Astrocyte (in vitro differentiated cells and primary cell): ENCODE measurements at regions not wholly inside any gene's neighbourhood (a gene's known extent, or its start where the extent isn't known, plus 50 kb on each side); places are given as distances from the start of the nearest gene placed in this dataset.

Experiments used
- DNase-seq: peaks from one replicate; pipeline ENCODE4 v3.0.0-alpha.2; 2010; ENCODE audit warnings: low read depth
- FAIRE-seq: peaks from 2 replicates; lab custom pipeline; 2011; peaks lifted over from hg19 to GRCh38; lab: Jason Lieb, UNC
- H2AFZ ChIP-seq: 2 replicates; pipeline ENCODE4 v1.6.0; 2012; ENCODE audit warnings: low read depth, low read length, inconsistent platforms
- H3K27ac ChIP-seq: 2 replicates; pipeline ENCODE4 v1.5.1; 2011; ENCODE audit warnings: low read depth, low read length, inconsistent platforms
- H3K27me3 ChIP-seq: 2 replicates; pipeline ENCODE4 v1.6.0; 2011; ENCODE audit warnings: low read length, inconsistent platforms; ENCODE audit not compliant: insufficient read depth
- H3K36me3 ChIP-seq: 2 replicates; pipeline ENCODE4 v1.5.1; 2011; ENCODE audit warnings: low read length, inconsistent platforms; ENCODE audit not compliant: insufficient read depth
- H3K4me1 ChIP-seq: 2 replicates; pipeline ENCODE4 v1.5.1; 2011; ENCODE audit warnings: low read length, inconsistent platforms; ENCODE audit not compliant: insufficient read depth
- H3K4me2 ChIP-seq: 2 replicates; pipeline ENCODE4 v1.6.0; 2012; ENCODE audit warnings: low read length, inconsistent platforms
- H3K4me3 ChIP-seq: 2 replicates; pipeline ENCODE4 v1.5.1; 2011; ENCODE audit warnings: low read depth, mild to moderate bottlenecking, low read length, inconsistent platforms; ENCODE audit not compliant: insufficient read depth
- H3K79me2 ChIP-seq: 2 replicates; pipeline ENCODE4 v1.6.0; 2012; ENCODE audit warnings: mild to moderate bottlenecking, low read length, inconsistent platforms; ENCODE audit not compliant: insufficient read depth
- H3K9ac ChIP-seq: 2 replicates; pipeline ENCODE4 v1.6.0; 2012; ENCODE audit warnings: mild to moderate bottlenecking, low read length, inconsistent platforms
- H3K9me3 ChIP-seq: 2 replicates; pipeline ENCODE4 v1.5.1; 2012; ENCODE audit warnings: low read depth, mild to moderate bottlenecking, low read length, inconsistent platforms; ENCODE audit not compliant: insufficient read depth
- H4K20me1 ChIP-seq: 2 replicates; pipeline ENCODE4 v1.6.0; 2012; ENCODE audit warnings: low read length, inconsistent platforms; ENCODE audit not compliant: insufficient read depth
- H3K27ac Mint-ChIP-seq: one replicate; pipeline ENCODE4 v1.8.0; 2021; ENCODE audit warnings: mild to moderate bottlenecking, mixed read lengths; ENCODE audit not compliant: unreplicated experiment
- H3K27me3 Mint-ChIP-seq: one replicate; pipeline ENCODE4 v1.8.0; 2021; ENCODE audit warnings: low read depth, mixed read lengths; ENCODE audit not compliant: unreplicated experiment
- H3K36me3 Mint-ChIP-seq: one replicate; pipeline ENCODE4 v1.8.0; 2021; ENCODE audit warnings: low read depth, mixed read lengths; ENCODE audit not compliant: unreplicated experiment
- H3K4me1 Mint-ChIP-seq: one replicate; pipeline ENCODE4 v1.8.0; 2021; ENCODE audit warnings: low read depth, mixed read lengths; ENCODE audit not compliant: unreplicated experiment
- H3K4me3 Mint-ChIP-seq: one replicate; pipeline ENCODE4 v1.8.0; 2021; ENCODE audit warnings: mild to moderate bottlenecking, moderate library complexity, mixed read lengths; ENCODE audit not compliant: unreplicated experiment
- H3K9me3 Mint-ChIP-seq: one replicate; pipeline ENCODE4 v1.8.0; 2021; ENCODE audit warnings: mild to moderate bottlenecking, mixed read lengths; ENCODE audit not compliant: unreplicated experiment
- EZH2 ChIP-seq: IDR thresholded peaks from 2 replicates; pipeline ENCODE4 v1.6.1; 2012; ENCODE audit warnings: mild to moderate bottlenecking, low read length, inconsistent platforms; ENCODE audit not compliant: insufficient read depth
- TF ChIP-seq, protein P1 (sequence below): IDR thresholded peaks from 2 replicates; pipeline ENCODE4 v1.5.1; 2011; ENCODE audit warnings: low read depth, mild to moderate bottlenecking, inconsistent platforms, low read length, moderate library complexity; ENCODE audit not compliant: insufficient read depth

DNA sequence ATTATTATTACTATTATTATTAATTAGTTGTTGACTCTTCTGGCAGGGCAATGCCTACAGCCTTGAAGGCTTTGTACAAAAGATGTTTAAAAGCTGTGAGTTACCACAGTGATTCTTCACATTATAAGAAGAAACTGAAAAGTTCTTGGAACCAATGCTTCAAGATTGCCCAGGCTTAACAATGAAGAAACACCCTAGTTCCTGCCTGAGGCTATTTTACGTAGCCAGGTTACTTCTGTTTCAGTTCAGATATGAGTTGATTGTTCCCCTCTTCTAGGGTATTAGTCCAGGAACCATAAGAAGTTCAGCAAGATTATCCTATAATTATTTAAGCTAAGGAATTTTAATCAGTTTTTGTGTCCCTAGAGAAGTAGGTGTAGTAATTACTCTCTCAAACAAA is 154.6 kb upstream of the CDH12 start:
- H3K4me1 Mint-ChIP-seq, result no peaks in the 10 kb centered on the region
- Histone ChIP-seq H3K9ac (no peak overlapping the region), H3K9me3 (no peaks in the 10 kb centered on the region), H3K4me1 (no peaks in the 10 kb centered on the region), H2AFZ (no peak overlapping the region), H3K4me3 (no peak overlapping the region), H3K27me3 (no peaks in the 10 kb centered on the region), H4K20me1 (no peaks in the 10 kb centered on the region), H3K27ac (no peak overlapping the region), H3K4me2 (no peak overlapping the region), H3K36me3 (no peaks in the 10 kb centered on the region), H3K79me2 (no peaks in the 10 kb centered on the region)
- TF ChIP-seq, protein P1, sequence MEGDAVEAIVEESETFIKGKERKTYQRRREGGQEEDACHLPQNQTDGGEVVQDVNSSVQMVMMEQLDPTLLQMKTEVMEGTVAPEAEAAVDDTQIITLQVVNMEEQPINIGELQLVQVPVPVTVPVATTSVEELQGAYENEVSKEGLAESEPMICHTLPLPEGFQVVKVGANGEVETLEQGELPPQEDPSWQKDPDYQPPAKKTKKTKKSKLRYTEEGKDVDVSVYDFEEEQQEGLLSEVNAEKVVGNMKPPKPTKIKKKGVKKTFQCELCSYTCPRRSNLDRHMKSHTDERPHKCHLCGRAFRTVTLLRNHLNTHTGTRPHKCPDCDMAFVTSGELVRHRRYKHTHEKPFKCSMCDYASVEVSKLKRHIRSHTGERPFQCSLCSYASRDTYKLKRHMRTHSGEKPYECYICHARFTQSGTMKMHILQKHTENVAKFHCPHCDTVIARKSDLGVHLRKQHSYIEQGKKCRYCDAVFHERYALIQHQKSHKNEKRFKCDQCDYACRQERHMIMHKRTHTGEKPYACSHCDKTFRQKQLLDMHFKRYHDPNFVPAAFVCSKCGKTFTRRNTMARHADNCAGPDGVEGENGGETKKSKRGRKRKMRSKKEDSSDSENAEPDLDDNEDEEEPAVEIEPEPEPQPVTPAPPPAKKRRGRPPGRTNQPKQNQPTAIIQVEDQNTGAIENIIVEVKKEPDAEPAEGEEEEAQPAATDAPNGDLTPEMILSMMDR, result no peak
- no peak for TF ChIP-seq EZH2
- H3K27me3 Mint-ChIP-seq, result no peaks in the 10 kb centered on the region
- no peaks in the 10 kb centered on the region for H3K9me3 Mint-ChIP-seq
- no peak for FAIRE-seq
- H3K4me3 Mint-ChIP-seq, result no peak overlapping the region
- no peak for DNase-seq
- no peak overlapping the region for H3K27ac Mint-ChIP-seq
- no peaks in the 10 kb centered on the region for H3K36me3 Mint-ChIP-seq

DNA sequence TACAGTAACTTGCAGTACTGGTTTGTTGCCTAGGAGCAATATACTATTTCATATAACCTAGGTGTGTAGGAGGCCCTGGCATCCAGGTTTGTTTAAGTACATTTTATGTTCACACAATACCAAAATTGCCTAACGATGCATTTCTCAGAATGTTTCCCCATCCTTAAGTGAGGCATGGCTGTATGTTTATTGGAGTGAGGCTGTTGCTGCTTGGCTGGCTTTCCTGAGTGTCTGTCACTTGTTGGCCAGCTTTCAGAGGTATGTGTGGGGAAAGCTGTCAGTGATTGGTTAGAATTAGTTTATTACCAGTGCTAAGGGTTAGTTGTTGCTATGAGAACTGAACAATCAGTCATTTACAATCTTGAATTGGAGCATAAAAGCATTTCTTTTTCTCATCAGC is 154.1 kb upstream of the CDH12 start:
- TF ChIP-seq, protein P1, result no peak
- no peak for TF ChIP-seq EZH2
- H3K4me1 Mint-ChIP-seq, result no peaks in the 10 kb centered on the region
- Histone ChIP-seq H3K4me3 (no peak overlapping the region), H3K9ac (no peak overlapping the region), H4K20me1 (no peaks in the 10 kb centered on the region), H3K36me3 (no peaks in the 10 kb centered on the region), H3K4me1 (no peaks in the 10 kb centered on the region), H3K27ac (no peak overlapping the region), H3K4me2 (no peak overlapping the region), H3K79me2 (no peaks in the 10 kb centered on the region), H2AFZ (no peak overlapping the region), H3K9me3 (no peaks in the 10 kb centered on the region), H3K27me3 (no peaks in the 10 kb centered on the region)
- no peaks in the 10 kb centered on the region for H3K27me3 Mint-ChIP-seq
- no peak overlapping the region for H3K4me3 Mint-ChIP-seq
- no peak overlapping the region for H3K27ac Mint-ChIP-seq
- H3K9me3 Mint-ChIP-seq, result no peaks in the 10 kb centered on the region
- H3K36me3 Mint-ChIP-seq, result no peaks in the 10 kb centered on the region
- DNase-seq, result no peak
- no peak for FAIRE-seq

DNA sequence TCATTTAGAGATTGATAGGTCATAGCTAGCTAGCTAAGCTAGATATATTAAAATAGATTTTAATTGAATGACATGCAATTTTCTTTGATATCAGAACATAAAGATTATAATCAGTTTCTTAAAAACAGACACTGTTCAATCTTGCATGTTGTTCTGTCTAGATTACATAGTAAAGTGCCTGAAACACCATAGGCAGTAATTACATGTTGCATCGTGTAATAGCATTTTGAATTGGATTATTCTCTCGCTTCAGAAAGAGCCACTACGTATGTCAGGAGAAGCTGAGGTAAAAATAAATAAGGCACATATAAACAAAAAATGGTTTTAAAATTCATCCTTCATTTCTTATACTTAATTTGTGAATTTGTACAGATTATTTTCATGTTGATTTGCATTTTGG is 148.0 kb upstream of the CDH12 start:
- Histone ChIP-seq H3K9ac (no peak overlapping the region), H3K4me2 (no peak overlapping the region), H2AFZ (no peak overlapping the region), H3K36me3 (no peaks in the 10 kb centered on the region), H4K20me1 (no peaks in the 10 kb centered on the region), H3K9me3 (no peaks in the 10 kb centered on the region), H3K27me3 (no peaks in the 10 kb centered on the region), H3K4me3 (no peak overlapping the region), H3K79me2 (no peaks in the 10 kb centered on the region), H3K4me1 (no peaks in the 10 kb centered on the region), H3K27ac (no peak overlapping the region)
- no peak overlapping the region for H3K27ac Mint-ChIP-seq
- no peaks in the 10 kb centered on the region for H3K9me3 Mint-ChIP-seq
- FAIRE-seq (no peak), DNase-seq (no peak)
- TF ChIP-seq, protein P1, result no peak
- TF ChIP-seq EZH2, result no peak
- H3K4me3 Mint-ChIP-seq, result no peak overlapping the region
- no peaks in the 10 kb centered on the region for H3K4me1 Mint-ChIP-seq
- no peaks in the 10 kb centered on the region for H3K27me3 Mint-ChIP-seq
- no peaks in the 10 kb centered on the region for H3K36me3 Mint-ChIP-seq
